Left lung (tissue), 4 donors: ENCODE measurements at regions not wholly inside any gene's neighbourhood (a gene's known extent, or its start where the extent isn't known, plus 50 kb on each side); places are given as distances from the start of the nearest gene placed in this dataset.

Experiments
- ATAC-seq: fragments of 200-7000 bp; cut with Tn5 transposase; one replicate; pipeline ENCODE4 v1.9.1; 2020; ENCODE audit warnings: moderate library complexity
- DNase-seq, 4 donors: peaks; one replicate each; pipeline ENCODE4 v3.0.0-alpha.2; 2013 to 2020
- H3K27ac ChIP-seq, 2 donors: fragments of 200-600 bp; sonication (generic) in 1 of 2; one replicate each; pipeline versions ENCODE4 v1.5.0 to v1.8.0; 2020 to 2021
- H3K27me3 ChIP-seq, 2 donors: fragments of 200-600 bp; sonication (generic) in 1 of 2; one replicate each; pipeline versions ENCODE4 v1.5.0 to v1.8.0; 2020 to 2021
- H3K36me3 ChIP-seq, 2 donors: fragments of 200-600 bp; sonication (generic) in 1 of 2; one replicate each; pipeline versions ENCODE4 v1.5.0 to v1.8.0; 2020 to 2021
- H3K4me1 ChIP-seq, 2 donors: fragments of 200-600 bp; one replicate each; pipeline ENCODE4 v1.8.0; 2021
- H3K4me3 ChIP-seq, 2 donors: fragments of 200-600 bp; sonication (generic) in 1 of 2; one replicate each; pipeline versions ENCODE4 v1.5.0 to v1.8.0; 2020 to 2021; ENCODE audit warnings: mild to moderate bottlenecking in 1 of 2
- H3K9me3 ChIP-seq, 2 donors: fragments of 200-600 bp; sonication (generic) in 1 of 2; one replicate each; pipeline versions ENCODE4 v1.5.0 to v1.8.0; 2020 to 2021
- CTCF ChIP-seq, 2 donors: fragments of 200-600 bp; sonication (generic) in 1 of 2; IDR thresholded peaks; one replicate each; pipeline versions ENCODE4 v1.5.0 to v1.8.0; 2021; ENCODE audit warnings: antibody characterized with exemption in 2 of 2
- intact Hi-C, 2 donors: fragments of 100-400 bp; cut with DNase I; formaldehyde crosslinking; loops; one replicate each; pipeline versions ENCODE4 v1.11.2 to v1.14.2; 2022
- donor health status: DM: no; HTN: yes; CAD: no.
- donor health status: DM: no; HTN: no; CAD: no.

- DNase-seq (no peak), ATAC-seq (no peak)
- no peak overlapping the region for H3K27ac ChIP-seq
- no peaks in the 10 kb centered on the region for H3K9me3 ChIP-seq
- H3K4me1 ChIP-seq, result no peaks in the 10 kb centered on the region
- intact Hi-C loops, result no loop called here
- TF ChIP-seq CTCF (IDR thresholded peaks at IDR 0.05), result no peak
- H3K36me3 ChIP-seq, result no peaks in the 10 kb centered on the region
- H3K27me3 ChIP-seq, result no peaks in the 10 kb centered on the region
- H3K4me3 ChIP-seq, result no peak overlapping the region
These were observed 54.9 kb upstream of the PDE10A start for GRCh38 chr6:165717732-165718465.

- intact Hi-C loops, result no loop called here
- Histone ChIP-seq H3K4me1 (no peaks in the 10 kb centered on the region), H3K27me3 (no peaks in the 10 kb centered on the region), H3K27ac (no peak overlapping the region), H3K9me3 (no peaks in the 10 kb centered on the region), H3K4me3 (no peak overlapping the region), H3K36me3 (no peaks in the 10 kb centered on the region)
- TF ChIP-seq CTCF (IDR thresholded peaks at IDR 0.05), result no peak
- no peak for DNase-seq
- no peak for ATAC-seq
These were observed 53.8 kb upstream of the PDE10A start for GRCh38 chr6:165716886-165717285.

- H3K4me3 ChIP-seq, result no peak overlapping the region
- intact Hi-C loops, result no loop called here
- no peak overlapping the region for H3K27ac ChIP-seq
- TF ChIP-seq CTCF (IDR thresholded peaks at IDR 0.05), result no peak
- no peak for ATAC-seq
- no peaks in the 10 kb centered on the region for H3K27me3 ChIP-seq
- H3K36me3 ChIP-seq, result no peaks in the 10 kb centered on the region
- no peaks in the 10 kb centered on the region for H3K4me1 ChIP-seq
- H3K9me3 ChIP-seq, result no peaks in the 10 kb centered on the region
- DNase-seq, result no peak
These were observed 52.4 kb upstream of the PDE10A start for GRCh38 chr6:165715428-165715827.

- Histone ChIP-seq H3K36me3 (no peaks in the 10 kb centered on the region), H3K27ac (no peak overlapping the region), H3K9me3 (no peaks in the 10 kb centered on the region), H3K4me3 (no peak overlapping the region), H3K27me3 (no peaks in the 10 kb centered on the region), H3K4me1 (no peaks in the 10 kb centered on the region)
- intact Hi-C loops, result no loop called here
- TF ChIP-seq CTCF (IDR thresholded peaks at IDR 0.05), result no peak
- DNase-seq, result peak in 1 of 4 donors; percentile 71
- ATAC-seq, result no peak
These were observed 51.9 kb upstream of the PDE10A start for GRCh38 chr6:165714907-165715306.

DNA sequence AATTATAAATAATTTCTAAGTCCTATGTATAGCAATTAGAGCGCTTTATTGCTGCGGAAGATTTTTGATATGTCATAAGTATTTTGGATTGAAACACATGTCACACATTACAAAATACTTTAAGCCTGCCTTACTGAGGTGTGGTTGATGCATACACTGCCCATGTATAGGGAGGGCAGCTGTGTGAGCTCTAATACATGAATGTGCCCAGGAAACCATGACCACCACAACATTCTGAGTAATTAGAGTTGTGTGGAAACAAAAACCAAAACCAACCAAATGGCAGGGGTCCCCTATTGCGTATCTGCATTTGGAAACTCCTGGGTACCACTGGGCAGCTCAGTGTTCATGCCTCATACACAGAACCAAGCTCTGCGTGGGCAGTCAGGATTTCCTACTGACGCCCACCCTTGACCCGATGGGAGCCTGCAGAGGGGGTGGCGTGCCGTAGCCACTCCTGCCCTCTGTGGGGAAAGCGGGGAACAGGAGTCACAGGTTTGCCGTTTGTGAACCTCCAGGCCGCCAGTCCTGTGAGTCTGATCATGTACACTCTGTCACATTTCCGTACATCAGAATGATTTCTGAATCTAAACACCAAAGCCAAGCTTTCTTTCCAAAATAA lies 50.9 kb upstream of the PDE10A start:
- DNase-seq, result no peak
- Histone ChIP-seq H3K27ac (no peak overlapping the region), H3K4me3 (no peak overlapping the region), H3K4me1 (no peaks in the 10 kb centered on the region), H3K36me3 (no peaks in the 10 kb centered on the region), H3K27me3 (no peaks in the 10 kb centered on the region), H3K9me3 (no peaks in the 10 kb centered on the region)
- no peak for TF ChIP-seq CTCF (IDR thresholded peaks at IDR 0.05)
- no peak for ATAC-seq
- intact Hi-C loops, result no loop called here
